B cell (primary cell): ENCODE measurements at regions not wholly inside any gene's neighbourhood (a gene's known extent, or its start where the extent isn't known, plus 50 kb on each side); places are given as distances from the start of the nearest gene placed in this dataset.

Experiments used
- EZH2 ChIP-seq: IDR thresholded peaks from 2 replicates; pipeline ENCODE4 v1.6.1; 2012; ENCODE audit warnings: borderline replicate concordance, low read depth, mild to moderate bottlenecking, moderate library complexity, low read length; ENCODE audit not compliant: insufficient read depth, poor library complexity, severe bottlenecking
- TF ChIP-seq, protein P1 (sequence below): fragments of 200-600 bp; IDR thresholded peaks from one replicate; pipeline ENCODE4 v1.8.0; 2022; ENCODE audit warnings: antibody characterized with exemption, mild to moderate bottlenecking

DNA sequence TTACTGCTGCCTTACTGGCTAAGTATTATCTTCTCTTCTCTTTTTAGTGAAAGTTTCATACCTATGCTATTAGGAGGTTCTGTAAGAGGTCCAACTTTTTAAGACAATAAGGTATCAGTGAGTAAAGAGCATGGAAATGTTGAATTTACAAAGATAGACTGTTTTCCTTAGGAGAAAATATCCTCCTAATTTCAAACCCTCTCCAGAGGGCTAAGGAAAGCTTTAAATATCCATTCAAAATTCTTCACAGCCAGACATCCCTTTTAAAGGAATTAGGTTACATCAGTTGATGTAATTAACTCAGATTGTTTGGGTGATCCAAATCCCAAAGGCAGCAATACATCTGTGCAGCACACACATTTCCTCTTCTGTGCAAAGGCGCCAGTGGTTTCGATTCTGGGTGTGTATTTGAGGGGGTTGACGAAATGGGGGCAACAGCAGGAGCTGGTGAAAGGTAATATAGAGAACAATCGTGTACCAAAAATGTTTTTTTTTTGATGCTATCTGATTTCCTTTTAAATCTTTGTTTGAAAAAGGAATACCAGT, 273.8 kb upstream of the RPS23 start:
- TF ChIP-seq, protein P1, sequence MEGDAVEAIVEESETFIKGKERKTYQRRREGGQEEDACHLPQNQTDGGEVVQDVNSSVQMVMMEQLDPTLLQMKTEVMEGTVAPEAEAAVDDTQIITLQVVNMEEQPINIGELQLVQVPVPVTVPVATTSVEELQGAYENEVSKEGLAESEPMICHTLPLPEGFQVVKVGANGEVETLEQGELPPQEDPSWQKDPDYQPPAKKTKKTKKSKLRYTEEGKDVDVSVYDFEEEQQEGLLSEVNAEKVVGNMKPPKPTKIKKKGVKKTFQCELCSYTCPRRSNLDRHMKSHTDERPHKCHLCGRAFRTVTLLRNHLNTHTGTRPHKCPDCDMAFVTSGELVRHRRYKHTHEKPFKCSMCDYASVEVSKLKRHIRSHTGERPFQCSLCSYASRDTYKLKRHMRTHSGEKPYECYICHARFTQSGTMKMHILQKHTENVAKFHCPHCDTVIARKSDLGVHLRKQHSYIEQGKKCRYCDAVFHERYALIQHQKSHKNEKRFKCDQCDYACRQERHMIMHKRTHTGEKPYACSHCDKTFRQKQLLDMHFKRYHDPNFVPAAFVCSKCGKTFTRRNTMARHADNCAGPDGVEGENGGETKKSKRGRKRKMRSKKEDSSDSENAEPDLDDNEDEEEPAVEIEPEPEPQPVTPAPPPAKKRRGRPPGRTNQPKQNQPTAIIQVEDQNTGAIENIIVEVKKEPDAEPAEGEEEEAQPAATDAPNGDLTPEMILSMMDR: no peak
- no peak for TF ChIP-seq EZH2
